Testis (tissue), 2 donors: ENCODE measurements at regions not wholly inside any gene's neighbourhood (a gene's known extent, or its start where the extent isn't known, plus 50 kb on each side); places are given as distances from the start of the nearest gene placed in this dataset.

Experiments
- POLR2A ChIP-seq: fragments of 450-650 bp; IDR thresholded peaks from one replicate; pipeline ENCODE4 v1.6.1; 2017; ENCODE audit warnings: antibody characterized with exemption, mild to moderate bottlenecking, moderate library complexity
- TF ChIP-seq, protein P1 (sequence below), 3 experiments: fragments of 450-650 bp in 2 of 3; fragments of 200-600 bp in 1 of 3; sonication (generic) in 1 of 3; IDR thresholded peaks; one replicate each; pipeline ENCODE4 v1.5.1; 2016 to 2019; ENCODE audit warnings: antibody characterized with exemption in 3 of 3, mild to moderate bottlenecking in 2 of 3, moderate library complexity in 1 of 3

DNA sequence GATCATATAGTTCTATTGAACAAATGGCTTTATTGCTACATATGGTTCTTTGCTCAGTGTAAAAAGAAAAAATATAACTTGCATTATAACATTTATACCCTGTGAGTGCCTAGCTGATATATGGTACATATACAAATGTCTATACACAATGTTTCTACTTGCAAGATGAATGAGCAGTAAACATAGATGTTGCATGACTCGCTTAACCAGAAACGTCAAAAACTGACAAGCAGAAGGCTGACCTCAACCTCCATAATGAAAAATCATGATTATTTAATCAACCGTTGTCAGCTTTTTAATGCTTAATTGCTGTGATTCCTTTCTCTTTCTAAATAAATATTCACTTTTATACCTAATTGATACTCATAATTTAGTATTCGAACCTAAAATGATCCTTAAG, 183.3 kb downstream of the PTN start:
- TF ChIP-seq, protein P1, sequence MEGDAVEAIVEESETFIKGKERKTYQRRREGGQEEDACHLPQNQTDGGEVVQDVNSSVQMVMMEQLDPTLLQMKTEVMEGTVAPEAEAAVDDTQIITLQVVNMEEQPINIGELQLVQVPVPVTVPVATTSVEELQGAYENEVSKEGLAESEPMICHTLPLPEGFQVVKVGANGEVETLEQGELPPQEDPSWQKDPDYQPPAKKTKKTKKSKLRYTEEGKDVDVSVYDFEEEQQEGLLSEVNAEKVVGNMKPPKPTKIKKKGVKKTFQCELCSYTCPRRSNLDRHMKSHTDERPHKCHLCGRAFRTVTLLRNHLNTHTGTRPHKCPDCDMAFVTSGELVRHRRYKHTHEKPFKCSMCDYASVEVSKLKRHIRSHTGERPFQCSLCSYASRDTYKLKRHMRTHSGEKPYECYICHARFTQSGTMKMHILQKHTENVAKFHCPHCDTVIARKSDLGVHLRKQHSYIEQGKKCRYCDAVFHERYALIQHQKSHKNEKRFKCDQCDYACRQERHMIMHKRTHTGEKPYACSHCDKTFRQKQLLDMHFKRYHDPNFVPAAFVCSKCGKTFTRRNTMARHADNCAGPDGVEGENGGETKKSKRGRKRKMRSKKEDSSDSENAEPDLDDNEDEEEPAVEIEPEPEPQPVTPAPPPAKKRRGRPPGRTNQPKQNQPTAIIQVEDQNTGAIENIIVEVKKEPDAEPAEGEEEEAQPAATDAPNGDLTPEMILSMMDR (IDR thresholded peaks at IDR 0.05), result no peak
- no peak for TF ChIP-seq POLR2A
